ENCODE measurements at regions not wholly inside any gene's neighbourhood (a gene's known extent, or its start where the extent isn't known, plus 50 kb on each side); places are given as distances from the start of the nearest gene placed in this dataset.
A peak's percentile ranks its signal among the peaks of the same experiment; 100 is the strongest.

GRCh38 chr2:126444512-126444911, 211.4 kb upstream of the GYPC start:
- DNase-seq = no peak

DNA sequence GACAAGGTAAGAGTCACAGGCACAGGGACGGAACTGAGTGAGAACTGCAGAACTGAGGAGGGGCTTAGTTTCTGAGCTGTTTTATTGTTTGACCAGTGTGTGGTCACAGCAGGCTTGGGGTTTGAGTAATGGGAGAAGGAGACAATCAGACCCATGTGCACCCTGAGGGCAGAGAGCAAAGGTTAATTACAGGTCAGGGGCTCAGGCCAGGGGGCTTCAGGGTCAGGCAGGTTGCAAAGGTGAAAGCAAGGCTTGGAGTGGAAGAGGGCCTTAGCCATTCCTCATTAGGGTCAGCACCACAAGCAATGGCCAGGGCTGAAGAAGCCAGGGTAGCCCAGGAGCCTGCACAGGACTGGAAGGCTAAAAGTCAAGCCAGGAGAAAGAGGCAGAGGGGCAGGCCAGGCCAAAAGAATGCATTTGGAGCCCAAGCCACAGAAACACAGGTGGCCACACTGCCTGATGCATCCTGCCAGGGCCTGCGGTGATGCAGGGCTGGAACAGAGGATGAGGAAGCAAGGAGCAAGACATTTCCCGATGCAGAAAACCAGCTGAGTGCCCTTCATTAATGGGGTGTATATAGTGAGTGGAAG, 209.8 kb upstream of the GYPC start:
- DNase-seq = no peak

- no peak for DNase-seq
Observed at GRCh38 chr2:126448611-126449010, 207.3 kb upstream of the GYPC start.

DNA sequence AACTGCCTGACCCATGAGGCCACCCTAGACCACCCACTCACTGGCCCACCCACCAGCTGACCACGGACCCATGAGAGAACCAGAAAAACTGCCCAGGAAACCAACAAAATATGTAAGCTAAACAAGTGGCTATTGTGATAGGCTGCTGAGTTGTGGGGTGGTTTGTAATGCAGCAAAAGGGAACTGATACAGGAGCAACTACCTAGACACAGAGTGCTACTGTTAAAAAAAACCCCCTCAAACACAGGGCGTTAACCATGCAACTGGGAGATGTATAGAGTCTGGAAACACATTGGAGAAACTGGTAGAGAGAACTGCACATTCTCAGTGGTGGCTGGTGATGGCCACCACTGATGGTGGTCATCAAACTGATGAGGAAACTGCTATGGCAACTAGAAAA, 206.3 kb upstream of the GYPC start:
- DNase-seq = no peak

GRCh38 chr2:126463892-126464674, 191.9 kb upstream of the GYPC start:
- DNase-seq = no peak

DNA sequence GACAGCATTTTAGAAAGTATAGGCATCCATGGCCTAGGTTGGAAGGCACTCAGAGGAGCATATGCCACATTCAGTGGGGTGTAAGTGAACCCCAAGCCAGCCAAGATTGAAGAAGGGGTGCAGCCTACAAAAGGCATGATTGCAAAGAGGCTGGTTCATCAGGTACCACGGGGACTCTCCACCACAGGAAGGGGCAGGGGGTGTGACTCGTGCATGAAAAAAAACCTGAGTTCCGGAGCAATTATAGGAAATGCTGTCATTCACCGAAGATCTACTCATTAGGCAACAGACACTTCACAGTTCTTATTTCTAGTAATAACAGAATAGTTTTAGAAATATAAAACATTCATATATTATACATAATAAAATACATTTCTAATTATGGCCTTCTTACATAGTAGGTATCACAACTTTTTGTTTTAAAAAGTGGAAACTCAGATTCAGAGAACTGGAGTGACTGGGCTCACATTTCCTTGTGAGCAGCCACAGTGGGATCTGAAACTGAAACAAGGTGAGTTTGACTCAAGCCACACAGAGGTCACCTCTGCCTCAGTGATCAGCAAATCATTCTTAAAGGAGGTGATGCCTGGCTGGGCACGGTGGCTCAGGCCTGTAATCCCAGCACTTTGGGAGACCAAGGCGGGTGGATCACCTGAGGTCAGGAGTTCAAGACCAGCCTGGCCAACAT, 188.4 kb upstream of the GYPC start:
- DNase-seq = no peak

- no peak for DNase-seq
Observed at GRCh38 chr2:126475031-126475430, 180.9 kb upstream of the GYPC start.

- DNase-seq = no peak
Observed at GRCh38 chr2:126476691-126477090, 179.3 kb upstream of the GYPC start.

- DNase-seq = no peak
Observed at GRCh38 chr2:126480033-126480432, 175.9 kb upstream of the GYPC start.

GRCh38 chr2:126482582-126483464, 173.1 kb upstream of the GYPC start:
- DNase-seq = no peak

GRCh38 chr2:126494593-126494992, 161.4 kb upstream of the GYPC start:
- DNase-seq = no peak

DNA sequence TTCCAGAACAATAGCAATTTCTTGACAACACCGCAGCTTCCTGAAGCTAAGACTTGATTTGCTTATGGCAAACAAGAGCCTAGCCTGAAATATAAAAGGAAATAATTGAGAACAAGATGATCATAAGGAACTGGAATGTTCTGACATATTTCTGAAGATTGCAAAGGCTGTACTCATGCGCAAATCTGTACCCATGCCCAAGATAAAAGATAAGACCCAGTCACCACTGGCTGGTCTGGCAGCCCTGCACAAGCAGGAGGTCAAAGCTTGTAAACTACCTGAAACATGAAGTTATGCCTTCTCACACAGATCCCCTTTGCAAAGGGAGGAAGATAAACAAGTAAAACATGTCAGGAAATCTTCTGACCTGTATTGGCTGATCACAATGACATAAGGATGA, 160.8 kb upstream of the GYPC start:
- DNase-seq = no peak

GRCh38 chr2:126496493-126496892, 159.5 kb upstream of the GYPC start:
- no peak for DNase-seq

DNA sequence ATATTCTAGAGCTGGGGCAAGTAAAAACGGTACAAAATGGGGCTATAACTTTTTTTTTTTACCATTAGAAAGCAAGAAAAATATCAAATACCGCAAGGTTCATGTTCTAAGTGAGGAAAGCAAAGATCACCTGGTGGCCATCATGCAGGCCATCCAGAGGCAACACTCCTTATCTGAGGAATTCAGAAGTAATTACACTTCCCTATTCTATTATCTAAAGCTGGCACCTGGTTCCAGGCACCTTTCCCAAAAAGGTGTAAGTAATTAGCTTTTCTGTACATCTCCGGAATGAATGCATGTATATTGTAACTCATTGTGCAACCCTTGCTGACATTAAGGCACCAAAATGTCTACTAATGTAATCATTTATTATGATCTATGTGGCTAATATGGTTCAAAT, 152.5 kb upstream of the GYPC start:
- no peak for DNase-seq

- no peak for DNase-seq
Observed at GRCh38 chr2:126504949-126505348, 151.0 kb upstream of the GYPC start.

DNA sequence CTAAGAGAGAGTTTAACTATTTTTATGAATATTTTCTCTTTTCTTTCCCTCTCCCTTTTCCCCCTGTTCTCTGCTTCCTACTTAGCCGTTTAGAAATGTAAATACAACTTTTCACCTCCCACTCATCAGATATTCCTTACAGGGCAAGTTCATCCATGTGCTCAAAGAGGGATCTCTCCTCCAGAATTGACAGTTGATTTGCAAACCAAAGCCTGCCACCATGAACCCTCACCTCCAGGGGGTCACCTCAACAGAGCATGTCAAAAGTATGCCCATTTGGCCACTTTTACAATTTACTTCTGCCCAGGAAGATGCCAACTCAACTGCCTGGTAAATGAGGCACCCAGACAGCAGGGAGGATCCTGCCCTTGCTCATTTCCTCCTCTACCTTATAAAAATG, 149.2 kb upstream of the GYPC start:
- DNase-seq = no peak

DNA sequence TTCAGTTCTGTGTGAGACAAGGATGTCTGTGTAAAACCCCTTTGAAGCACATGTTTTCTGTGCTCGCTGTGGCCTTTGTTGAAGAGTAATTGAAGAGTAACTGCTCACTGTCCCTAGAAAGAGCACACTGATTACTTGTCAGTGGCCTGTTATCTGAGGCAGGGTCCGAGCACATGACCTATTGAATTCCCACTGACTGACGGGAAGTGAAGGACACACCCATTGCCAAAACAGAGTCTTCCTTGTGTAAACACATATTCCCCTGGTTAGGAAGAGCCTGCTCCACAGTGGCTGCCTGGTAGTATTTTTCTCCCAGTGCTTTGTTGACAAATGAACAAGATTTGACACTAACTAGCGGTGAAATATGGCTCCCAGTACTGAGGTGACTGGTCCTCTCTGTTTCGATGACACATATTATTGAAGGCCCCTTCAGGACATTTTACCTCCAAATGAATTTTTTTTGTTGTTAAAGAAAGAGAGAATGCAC, 148.5 kb upstream of the GYPC start:
- no peak for DNase-seq

- DNase-seq = no peak
Observed at GRCh38 chr2:126510356-126510755, 145.6 kb upstream of the GYPC start.

GRCh38 chr2:126510960-126511359, 145.0 kb upstream of the GYPC start:
- no peak for DNase-seq

DNA sequence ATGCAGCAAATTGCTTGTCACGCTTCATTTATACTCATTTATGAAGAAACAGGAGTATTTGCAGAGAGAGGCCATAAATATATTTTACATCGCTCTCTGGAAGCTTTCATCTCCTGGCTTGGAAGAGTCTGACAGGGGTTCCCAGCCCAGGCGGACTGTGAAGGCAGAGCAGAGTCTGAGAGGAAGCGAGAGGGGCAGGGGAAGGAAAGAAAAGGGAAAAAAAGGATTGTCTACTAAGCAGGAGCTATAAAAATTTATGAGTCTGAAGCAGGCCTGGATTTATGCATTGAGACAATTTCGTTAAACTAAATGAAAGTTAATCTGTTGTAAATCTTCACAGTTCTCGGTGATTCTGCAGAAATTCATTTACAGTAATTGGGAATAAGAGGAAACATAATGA, 143.9 kb upstream of the GYPC start:
- no peak for DNase-seq

DNA sequence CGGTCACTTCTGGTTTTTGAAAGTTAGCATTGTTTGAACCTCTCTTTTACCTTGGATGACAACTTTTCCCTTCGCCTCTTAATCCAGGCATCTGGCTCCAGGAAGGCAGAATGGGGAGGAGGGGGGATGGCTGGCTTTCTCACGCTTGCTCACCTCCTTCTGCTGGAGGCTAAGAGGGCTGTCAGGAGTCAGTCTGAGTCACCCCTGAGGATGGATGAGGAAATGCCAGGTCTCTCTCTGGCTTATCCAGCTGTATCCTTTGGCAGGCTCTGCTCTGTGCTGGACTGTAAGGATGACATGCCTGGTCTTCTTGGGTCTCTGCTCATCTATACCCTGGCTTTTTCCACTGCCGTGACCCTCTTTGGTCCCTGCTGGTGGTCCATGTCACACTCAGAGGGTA, 142.9 kb upstream of the GYPC start:
- DNase-seq = no peak

GRCh38 chr2:126515471-126515870, 140.5 kb upstream of the GYPC start:
- peak; percentile 39 for DNase-seq

DNA sequence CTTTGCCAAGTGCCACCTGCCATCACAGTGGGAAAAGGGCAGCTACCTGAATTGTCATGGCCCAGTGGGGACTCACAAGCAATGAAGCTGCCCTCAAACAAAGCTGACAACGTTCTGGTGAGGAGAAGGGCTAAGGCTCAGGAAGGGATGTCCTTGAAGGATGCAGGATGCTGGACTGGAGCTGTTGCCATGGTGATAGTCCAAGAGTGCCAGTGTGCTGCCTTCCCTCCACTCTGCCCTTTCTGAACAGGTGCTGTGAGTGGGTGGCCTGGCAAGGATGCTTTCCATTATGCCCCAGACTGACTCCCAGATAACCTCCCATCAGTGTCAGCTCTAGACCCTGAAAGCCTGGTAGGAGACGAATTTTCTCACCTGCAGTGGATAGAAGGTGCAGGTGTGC, 137.8 kb upstream of the GYPC start:
- no peak for DNase-seq

Measured in suppressor macrophage treated with lipopolysaccharide for 4 hours (primary cell).